AG09319 (cell line): ENCODE measurements at regions not wholly inside any gene's neighbourhood (a gene's known extent, or its start where the extent isn't known, plus 50 kb on each side); places are given as distances from the start of the nearest gene placed in this dataset.

Source experiments
- DNase-seq: peaks from one replicate; pipeline ENCODE4 v3.0.0-alpha.2; 2010; ENCODE audit warnings: low read depth; ENCODE audit errors: extremely low read depth
- CTCF ChIP-seq: IDR thresholded peaks from 2 replicates; pipeline ENCODE4 v1.5.1; 2011; ENCODE audit warnings: low read depth, mild to moderate bottlenecking, inconsistent platforms, low read length, moderate library complexity

GRCh38 chr7:121480566-121481335 is 84.6 kb upstream of the FAM3C start:
- DNase-seq, result no peak

GRCh38 chr7:121480058-121480457 is 84.0 kb upstream of the FAM3C start:
- no peak for DNase-seq
- no peak for TF ChIP-seq CTCF

More at GRCh38 chr7:121480566-121481335, 84.6 kb upstream of the FAM3C start:
- TF ChIP-seq CTCF, result no peak

DNA sequence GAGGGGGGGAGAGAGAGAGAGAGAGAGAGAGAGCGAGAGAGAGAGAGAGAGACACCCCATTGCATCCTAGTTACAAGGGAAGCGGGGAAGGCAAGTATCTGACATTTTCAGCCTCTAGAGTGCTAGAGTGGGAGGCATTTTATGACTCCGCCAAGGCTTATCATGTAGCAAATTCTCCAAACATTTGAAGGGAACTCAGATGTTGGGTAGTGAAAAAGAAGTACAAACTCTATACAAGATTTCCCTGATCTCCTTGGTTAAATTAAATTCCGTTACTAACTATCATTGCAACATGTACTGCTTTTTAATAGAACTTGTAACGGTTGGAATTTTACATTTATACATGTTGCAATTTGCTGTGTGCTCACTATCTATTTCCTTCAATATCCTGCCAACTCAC is 83.4 kb upstream of the FAM3C start:
- DNase-seq, result no peak
- TF ChIP-seq CTCF, result no peak

- TF ChIP-seq CTCF, result no peak
- no peak for DNase-seq
Measured at GRCh38 chr7:121475806-121476205, 79.7 kb upstream of the FAM3C start.

- DNase-seq, result no peak
- no peak for TF ChIP-seq CTCF
Measured at GRCh38 chr7:121474301-121474673, 78.2 kb upstream of the FAM3C start.

DNA sequence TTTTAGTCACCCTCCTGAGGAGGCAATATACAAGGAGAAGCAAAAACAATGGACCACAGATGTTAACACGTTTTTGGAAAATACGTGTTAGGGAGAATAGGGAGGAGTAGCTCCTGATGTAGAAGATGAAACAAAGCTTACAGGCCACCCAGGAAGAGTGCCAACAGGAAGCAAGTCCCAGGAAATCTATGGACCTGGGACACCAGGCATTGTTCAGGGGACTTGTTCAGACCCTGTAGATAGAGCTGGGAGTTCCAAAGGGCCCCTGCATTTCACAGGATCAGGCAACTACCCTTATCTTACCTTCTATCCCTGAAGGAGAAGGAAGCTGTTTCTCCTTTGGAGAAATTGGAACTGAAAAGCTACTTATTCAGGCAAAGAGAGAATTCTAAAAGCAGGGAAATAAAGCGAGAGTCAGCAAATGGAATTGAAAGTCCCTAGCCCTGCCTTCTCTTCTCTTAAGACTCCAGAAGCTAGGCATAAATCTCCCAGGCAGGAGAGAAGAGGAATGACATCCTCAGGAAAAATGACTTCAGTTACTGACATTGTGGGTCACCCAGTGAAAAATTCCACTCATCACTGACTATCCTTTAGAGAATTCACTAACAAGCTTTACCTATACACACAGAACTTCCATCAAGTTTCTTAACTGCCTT is 77.7 kb upstream of the FAM3C start:
- DNase-seq, result no peak
- no peak for TF ChIP-seq CTCF

DNA sequence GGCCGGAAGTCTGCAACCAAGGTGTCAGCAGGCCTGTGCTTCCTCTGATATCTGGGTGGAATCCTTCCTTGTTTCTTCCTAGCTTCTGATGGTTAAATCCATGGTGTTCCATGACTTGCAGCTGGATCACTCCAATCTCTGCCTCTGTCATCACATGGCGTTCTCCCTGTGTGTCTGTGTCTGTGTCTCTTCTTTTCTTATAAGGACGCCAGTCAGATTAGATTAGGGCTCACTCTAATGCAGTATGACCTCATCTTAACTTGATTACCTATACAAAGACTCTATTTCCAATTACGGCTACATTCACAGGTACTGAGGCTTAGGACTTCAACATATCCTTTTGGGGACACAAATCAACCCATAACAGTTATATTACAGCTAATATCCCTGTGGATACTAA is 70.3 kb upstream of the FAM3C start:
- no peak for TF ChIP-seq CTCF
- no peak for DNase-seq
